HCT116 (cell line): ENCODE measurements at regions not wholly inside any gene's neighbourhood (a gene's known extent, or its start where the extent isn't known, plus 50 kb on each side); places are given as distances from the start of the nearest gene placed in this dataset.

Experiments
- ATAC-seq: fragments of 200-7000 bp; cut with Tn5 transposase; 2 replicates; pipeline ENCODE4 v1.9.1; 2020; ENCODE audit warnings: mild to moderate bottlenecking, moderate library complexity
- BruUV-seq: library from RNA; stranded (reverse); fragments of 400-500 nt; replicated peaks from 2 replicates; lab custom pipeline; 2021; lab: Mats Ljungman, UMichigan
- CTCF ChIA-PET: fragments of 300-600 bp; sonication (Branson Sonifier 250); formaldehyde crosslinking; loops from one replicate; lab custom pipeline; 2021; ENCODE audit warnings: antibody characterized with exemption; lab: Charles Lee
- POLR2A ChIA-PET: fragments of 300-600, 350-600 bp; sonication (Branson Sonifier 250); formaldehyde crosslinking; loops from one replicate; lab custom pipeline; 2021; ENCODE audit warnings: antibody characterized with exemption; lab: Charles Lee
- RAD21 ChIA-PET, 2 experiments: fragments of 300-600 bp; sonication (Branson Sonifier 250); formaldehyde crosslinking; loops; one replicate each; lab custom pipeline; 2023; ENCODE audit warnings: low total read pairs in 2 of 2; ENCODE audit not compliant: uncharacterized antibody in 2 of 2, unreplicated experiment in 2 of 2, low non-redundant PET in 1 of 2; lab: Charles Lee
- DNase-seq: peaks from one replicate; pipeline ENCODE4 v3.0.0-alpha.2; 2010; ENCODE audit warnings: low read depth, low spot score
- H2AFZ ChIP-seq: fragments of 200-600 bp; shearing (Covaris generic), sonication (generic); 2 replicates; pipeline ENCODE4 v1.6.1; 2017; ENCODE audit warnings: low read depth, mixed run types, mixed read lengths, antibody characterized with exemption, low read length; ENCODE audit not compliant: poor library complexity, severe bottlenecking
- H3K27ac ChIP-seq: 2 replicates; pipeline ENCODE4 v1.5.1; 2012; ENCODE audit warnings: low read depth, low read length
- H3K27me3 ChIP-seq: fragments of 200-600 bp; sonication (generic); 2 replicates; pipeline ENCODE4 v1.6.1; 2016; ENCODE audit warnings: mixed run types, low read length, mixed read lengths; ENCODE audit not compliant: insufficient read depth
- H3K36me3 ChIP-seq, 2 experiments: fragments of 200-500 bp in 1 of 2; fragments of 200-600 bp in 1 of 2; sonication (Bioruptor generic) in 1 of 2; sonication (generic) in 1 of 2; 2 replicates each; pipeline versions ENCODE4 v1.5.1 to v1.6.1; 2014 to 2016; ENCODE audit warnings: low read length in 2 of 2, inconsistent platforms in 1 of 2, mixed read lengths in 1 of 2, mixed run types in 1 of 2; ENCODE audit not compliant: insufficient read depth in 2 of 2, control insufficient read depth in 1 of 2
- H3K4me1 ChIP-seq, 2 experiments: fragments of 200-600 bp in 1 of 2; sonication (generic) in 1 of 2; 2 replicates each; pipeline versions ENCODE4 v1.5.1 to v1.6.1; 2012 to 2017; ENCODE audit warnings: low read length in 2 of 2, inconsistent platforms in 1 of 2, mild to moderate bottlenecking in 1 of 2, mixed read lengths in 1 of 2, mixed run types in 1 of 2, moderate library complexity in 1 of 2; ENCODE audit not compliant: insufficient read depth in 2 of 2, control insufficient read depth in 1 of 2
- H3K4me2 ChIP-seq: fragments of 200-600 bp; sonication (generic); 2 replicates; pipeline ENCODE4 v1.6.1; 2017; ENCODE audit warnings: mixed run types, low read length, mixed read lengths
- H3K4me3 ChIP-seq, 2 experiments: fragments of 200-600 bp in 1 of 2; sonication (generic) in 1 of 2; replicated peaks in 1 of 2; 2 replicates each; pipeline ENCODE4 v1.5.1; 2011 to 2016; ENCODE audit warnings: low read length in 2 of 2, control low read depth in 1 of 2, low read depth in 1 of 2, mild to moderate bottlenecking in 1 of 2, mixed read lengths in 1 of 2, mixed run types in 1 of 2
- H3K79me2 ChIP-seq: fragments of 200-600 bp; sonication (generic); 2 replicates; pipeline ENCODE4 v1.6.1; 2017; ENCODE audit warnings: mild to moderate bottlenecking, mixed run types, low read length, moderate library complexity, mixed read lengths; ENCODE audit not compliant: insufficient read depth
- H3K9ac ChIP-seq: fragments of 200-600 bp; sonication (generic); 2 replicates; pipeline ENCODE4 v1.6.1; 2016; ENCODE audit warnings: low read length, mixed read lengths
- H3K9me2 ChIP-seq: fragments of 200-600 bp; sonication (generic), shearing (Covaris generic); 2 replicates; pipeline ENCODE4 v1.6.1; 2017; ENCODE audit warnings: mixed run types, mild to moderate bottlenecking, moderate library complexity; ENCODE audit not compliant: insufficient read depth
- H3K9me3 ChIP-seq, 2 experiments: fragments of 200-500 bp in 1 of 2; fragments of 200-600 bp in 1 of 2; sonication (Bioruptor generic) in 1 of 2; sonication (generic) in 1 of 2; 2 replicates each; pipeline ENCODE4 v1.6.1; 2014 to 2017; ENCODE audit warnings: low read length in 2 of 2, mixed read lengths in 2 of 2, inconsistent platforms in 1 of 2, low read depth in 1 of 2, mild to moderate bottlenecking in 1 of 2, mixed run types in 1 of 2, moderate library complexity in 1 of 2; ENCODE audit not compliant: control insufficient read depth in 1 of 2, insufficient read depth in 1 of 2
- H4K20me1 ChIP-seq: fragments of 200-600 bp; sonication (generic), shearing (Covaris generic); 2 replicates; pipeline ENCODE4 v1.6.1; 2017; ENCODE audit warnings: mixed run types, mild to moderate bottlenecking, moderate library complexity; ENCODE audit not compliant: insufficient read depth
- CEBPB ChIP-seq: IDR thresholded peaks from 2 replicates; pipeline ENCODE4 v1.6.1; 2012; ENCODE audit warnings: low read depth
- EGR1 ChIP-seq: IDR thresholded peaks from 2 replicates; pipeline ENCODE4 v1.6.1; 2012; ENCODE audit warnings: low read depth
- EZH2 ChIP-seq: fragments of 200-600 bp; sonication (generic); IDR thresholded peaks from 2 replicates; pipeline ENCODE4 v1.6.1; 2017; ENCODE audit warnings: antibody characterized with exemption, mixed run types
- RAD21 ChIP-seq: IDR thresholded peaks from 2 replicates; pipeline ENCODE4 v1.6.1; 2012; ENCODE audit warnings: low read depth, mild to moderate bottlenecking
- SIN3A ChIP-seq: IDR thresholded peaks from 2 replicates; pipeline ENCODE4 v1.6.1; 2012; ENCODE audit warnings: low read depth
- SP1 ChIP-seq: IDR thresholded peaks from 2 replicates; pipeline ENCODE4 v1.6.1; 2012; ENCODE audit warnings: low read depth
- intact Hi-C: fragments of 100-400 bp; cut with micrococcal nuclease; formaldehyde crosslinking; loops from 2 replicates; pipeline ENCODE4 v1.10.0; 2022
- TF ChIP-seq, protein P1 (sequence below): IDR thresholded peaks from 2 replicates; pipeline ENCODE4 v1.6.1; 2011; ENCODE audit warnings: mild to moderate bottlenecking, low read length, moderate library complexity; ENCODE audit not compliant: insufficient replicate concordance; ENCODE audit errors: extremely low read depth
- TF ChIP-seq, protein P2 (sequence below), 3 experiments: fragments of 200-600 bp in 1 of 3; sonication (generic) in 1 of 3; IDR thresholded peaks in 2 of 3; conservative IDR thresholded peaks in 1 of 3; 2 replicates each; pipeline ENCODE4 v1.5.1; 2012 to 2017; ENCODE audit warnings: low read depth in 2 of 3, low read length in 2 of 3, antibody characterized with exemption in 1 of 3, borderline replicate concordance in 1 of 3, control low read depth in 1 of 3, mild to moderate bottlenecking in 1 of 3, mixed read lengths in 1 of 3, mixed run types in 1 of 3, moderate library complexity in 1 of 3; ENCODE audit not compliant: insufficient read depth in 1 of 3
- TF ChIP-seq, protein P3 (sequence below): IDR thresholded peaks from 2 replicates; pipeline ENCODE4 v1.6.1; 2012
- TF ChIP-seq, protein P4 (sequence below): IDR thresholded peaks from 2 replicates; pipeline ENCODE4 v1.6.1; 2012; ENCODE audit warnings: low read depth

DNA sequence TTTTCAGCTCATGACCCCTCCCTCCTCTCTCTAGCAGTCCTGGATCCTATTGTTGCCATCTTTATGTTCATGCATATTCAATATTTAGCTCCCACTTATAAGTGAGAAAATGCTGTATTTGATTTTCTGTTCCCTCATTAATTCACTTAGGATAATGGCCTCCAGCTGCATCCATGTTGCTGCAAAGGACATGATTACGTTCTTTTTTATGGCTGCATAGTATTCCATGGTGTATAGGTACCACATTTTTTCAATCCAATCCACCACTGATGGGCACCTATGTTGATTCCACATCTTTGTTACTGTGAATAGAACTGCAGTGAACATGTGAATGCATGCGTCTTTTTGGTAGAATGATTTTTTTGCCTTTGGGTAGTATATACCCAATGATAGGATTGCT, 188.4 kb downstream of the FOXL1 start:
- Histone ChIP-seq H3K9ac (no peak overlapping the region), H2AFZ (no peak overlapping the region), H3K4me3 (no peak overlapping the region), H3K4me2 (no peak overlapping the region), H3K9me2 (no peaks in the 10 kb centered on the region), H3K27me3 (peaks cover 55% of the 10 kb centered on the region), H3K36me3 (no peaks in the 10 kb centered on the region), H3K4me1 (no peaks in the 10 kb centered on the region), H3K79me2 (no peaks in the 10 kb centered on the region), H3K9me3 (peaks cover 0 to 6% of the 10 kb centered on the region in 2 experiments; a peak in 1 of 4 replicates), H3K27ac (no peak overlapping the region), H4K20me1 (no peaks in the 10 kb centered on the region)
- DNase-seq: no peak
- ChIA-PET POLR2A (no interaction called here), CTCF (no interaction called here), RAD21 (interaction anchor here in 1 of 2 experiments (0.5 kb wide), 1 partner anchor 8 kb away, joined by 3 read pairs; no protein-coding TSS in a partner anchor)
- no peak for ATAC-seq
- BruUV-seq: no TSS peak
- intact Hi-C loops: no loop called here
- TF ChIP-seq SP1: no peak
- TF ChIP-seq, protein P1, sequence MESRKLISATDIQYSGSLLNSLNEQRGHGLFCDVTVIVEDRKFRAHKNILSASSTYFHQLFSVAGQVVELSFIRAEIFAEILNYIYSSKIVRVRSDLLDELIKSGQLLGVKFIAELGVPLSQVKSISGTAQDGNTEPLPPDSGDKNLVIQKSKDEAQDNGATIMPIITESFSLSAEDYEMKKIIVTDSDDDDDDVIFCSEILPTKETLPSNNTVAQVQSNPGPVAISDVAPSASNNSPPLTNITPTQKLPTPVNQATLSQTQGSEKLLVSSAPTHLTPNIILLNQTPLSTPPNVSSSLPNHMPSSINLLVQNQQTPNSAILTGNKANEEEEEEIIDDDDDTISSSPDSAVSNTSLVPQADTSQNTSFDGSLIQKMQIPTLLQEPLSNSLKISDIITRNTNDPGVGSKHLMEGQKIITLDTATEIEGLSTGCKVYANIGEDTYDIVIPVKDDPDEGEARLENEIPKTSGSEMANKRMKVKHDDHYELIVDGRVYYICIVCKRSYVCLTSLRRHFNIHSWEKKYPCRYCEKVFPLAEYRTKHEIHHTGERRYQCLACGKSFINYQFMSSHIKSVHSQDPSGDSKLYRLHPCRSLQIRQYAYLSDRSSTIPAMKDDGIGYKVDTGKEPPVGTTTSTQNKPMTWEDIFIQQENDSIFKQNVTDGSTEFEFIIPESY: no peak
- TF ChIP-seq, protein P2, sequence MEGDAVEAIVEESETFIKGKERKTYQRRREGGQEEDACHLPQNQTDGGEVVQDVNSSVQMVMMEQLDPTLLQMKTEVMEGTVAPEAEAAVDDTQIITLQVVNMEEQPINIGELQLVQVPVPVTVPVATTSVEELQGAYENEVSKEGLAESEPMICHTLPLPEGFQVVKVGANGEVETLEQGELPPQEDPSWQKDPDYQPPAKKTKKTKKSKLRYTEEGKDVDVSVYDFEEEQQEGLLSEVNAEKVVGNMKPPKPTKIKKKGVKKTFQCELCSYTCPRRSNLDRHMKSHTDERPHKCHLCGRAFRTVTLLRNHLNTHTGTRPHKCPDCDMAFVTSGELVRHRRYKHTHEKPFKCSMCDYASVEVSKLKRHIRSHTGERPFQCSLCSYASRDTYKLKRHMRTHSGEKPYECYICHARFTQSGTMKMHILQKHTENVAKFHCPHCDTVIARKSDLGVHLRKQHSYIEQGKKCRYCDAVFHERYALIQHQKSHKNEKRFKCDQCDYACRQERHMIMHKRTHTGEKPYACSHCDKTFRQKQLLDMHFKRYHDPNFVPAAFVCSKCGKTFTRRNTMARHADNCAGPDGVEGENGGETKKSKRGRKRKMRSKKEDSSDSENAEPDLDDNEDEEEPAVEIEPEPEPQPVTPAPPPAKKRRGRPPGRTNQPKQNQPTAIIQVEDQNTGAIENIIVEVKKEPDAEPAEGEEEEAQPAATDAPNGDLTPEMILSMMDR (IDR thresholded peaks at IDR 0.05 in 2 of 3, conservative IDR thresholded peaks at IDR 0.05 in 1 of 3; ENCODE audit: borderline replicate concordance in 1 of 3, insufficient read depth in 1 of 3, low read depth in 2 of 3, low read length in 2 of 3): no peak
- no peak for TF ChIP-seq EZH2
- TF ChIP-seq, protein P3, sequence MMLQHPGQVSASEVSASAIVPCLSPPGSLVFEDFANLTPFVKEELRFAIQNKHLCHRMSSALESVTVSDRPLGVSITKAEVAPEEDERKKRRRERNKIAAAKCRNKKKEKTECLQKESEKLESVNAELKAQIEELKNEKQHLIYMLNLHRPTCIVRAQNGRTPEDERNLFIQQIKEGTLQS: no peak
- TF ChIP-seq SIN3A: no peak
- TF ChIP-seq, protein P4, sequence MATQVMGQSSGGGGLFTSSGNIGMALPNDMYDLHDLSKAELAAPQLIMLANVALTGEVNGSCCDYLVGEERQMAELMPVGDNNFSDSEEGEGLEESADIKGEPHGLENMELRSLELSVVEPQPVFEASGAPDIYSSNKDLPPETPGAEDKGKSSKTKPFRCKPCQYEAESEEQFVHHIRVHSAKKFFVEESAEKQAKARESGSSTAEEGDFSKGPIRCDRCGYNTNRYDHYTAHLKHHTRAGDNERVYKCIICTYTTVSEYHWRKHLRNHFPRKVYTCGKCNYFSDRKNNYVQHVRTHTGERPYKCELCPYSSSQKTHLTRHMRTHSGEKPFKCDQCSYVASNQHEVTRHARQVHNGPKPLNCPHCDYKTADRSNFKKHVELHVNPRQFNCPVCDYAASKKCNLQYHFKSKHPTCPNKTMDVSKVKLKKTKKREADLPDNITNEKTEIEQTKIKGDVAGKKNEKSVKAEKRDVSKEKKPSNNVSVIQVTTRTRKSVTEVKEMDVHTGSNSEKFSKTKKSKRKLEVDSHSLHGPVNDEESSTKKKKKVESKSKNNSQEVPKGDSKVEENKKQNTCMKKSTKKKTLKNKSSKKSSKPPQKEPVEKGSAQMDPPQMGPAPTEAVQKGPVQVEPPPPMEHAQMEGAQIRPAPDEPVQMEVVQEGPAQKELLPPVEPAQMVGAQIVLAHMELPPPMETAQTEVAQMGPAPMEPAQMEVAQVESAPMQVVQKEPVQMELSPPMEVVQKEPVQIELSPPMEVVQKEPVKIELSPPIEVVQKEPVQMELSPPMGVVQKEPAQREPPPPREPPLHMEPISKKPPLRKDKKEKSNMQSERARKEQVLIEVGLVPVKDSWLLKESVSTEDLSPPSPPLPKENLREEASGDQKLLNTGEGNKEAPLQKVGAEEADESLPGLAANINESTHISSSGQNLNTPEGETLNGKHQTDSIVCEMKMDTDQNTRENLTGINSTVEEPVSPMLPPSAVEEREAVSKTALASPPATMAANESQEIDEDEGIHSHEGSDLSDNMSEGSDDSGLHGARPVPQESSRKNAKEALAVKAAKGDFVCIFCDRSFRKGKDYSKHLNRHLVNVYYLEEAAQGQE: no peak
- no peak for TF ChIP-seq EGR1
- TF ChIP-seq CEBPB: no peak
- TF ChIP-seq RAD21: no peak
